WTC11 (cell line): ENCODE measurements at regions not wholly inside any gene's neighbourhood (a gene's known extent, or its start where the extent isn't known, plus 50 kb on each side); places are given as distances from the start of the nearest gene placed in this dataset.

Source experiments
- ATAC-seq: fragments of 200-7000 bp; cut with Tn5 transposase; 2 replicates; pipeline ENCODE4 v1.10.0; 2021; ENCODE audit warnings: mild to moderate bottlenecking, moderate library complexity
- CTCF ChIA-PET: fragments of 300-600 bp; sonication (Branson Sonifier 250); formaldehyde crosslinking; loops from one replicate; lab custom pipeline; 2021; ENCODE audit warnings: antibody characterized with exemption; lab: Charles Lee
- POLR2A ChIA-PET: fragments of 350-600 bp; sonication (Branson Sonifier 250); formaldehyde crosslinking; loops from one replicate; lab custom pipeline; 2021; ENCODE audit warnings: antibody characterized with exemption; lab: Charles Lee
- DNase-seq: peaks from one replicate; pipeline ENCODE4 v3.0.0; 2021; ENCODE audit warnings: low spot score
- H3K27ac Mint-ChIP-seq: 2 replicates; pipeline ENCODE4 v1.8.0; 2021; ENCODE audit warnings: mixed read lengths
- H3K27me3 Mint-ChIP-seq: 2 replicates; pipeline ENCODE4 v1.8.0; 2021; ENCODE audit warnings: low read depth, mild to moderate bottlenecking, moderate library complexity, mixed read lengths
- H3K36me3 Mint-ChIP-seq: 2 replicates; pipeline ENCODE4 v1.8.0; 2021; ENCODE audit warnings: mixed read lengths
- H3K4me1 Mint-ChIP-seq: 2 replicates; pipeline ENCODE4 v1.8.0; 2022; ENCODE audit warnings: mixed read lengths
- H3K4me3 Mint-ChIP-seq: 2 replicates; pipeline ENCODE4 v1.8.0; 2021; ENCODE audit warnings: mild to moderate bottlenecking, moderate library complexity, mixed read lengths
- H3K9me3 Mint-ChIP-seq: 2 replicates; pipeline ENCODE4 v1.8.0; 2021; ENCODE audit warnings: mixed read lengths
- ATF1 ChIP-seq: sonication (generic); formaldehyde crosslinking; IDR thresholded peaks from 2 replicates; pipeline ENCODE4 v1.8.1; 2023; ENCODE audit warnings: mild to moderate bottlenecking, moderate library complexity, missing genetic modification reagents
- CREB1 ChIP-seq: sonication (generic); formaldehyde crosslinking; IDR thresholded peaks from 2 replicates; pipeline ENCODE4 v1.8.0; 2023; ENCODE audit warnings: mild to moderate bottlenecking, missing genetic modification reagents
- ETV6 ChIP-seq: sonication (generic); formaldehyde crosslinking; IDR thresholded peaks from 2 replicates; pipeline ENCODE4 v1.8.1; 2022; ENCODE audit warnings: mild to moderate bottlenecking, missing genetic modification reagents
- FOXJ3 ChIP-seq: sonication (generic); formaldehyde crosslinking; IDR thresholded peaks from 2 replicates; pipeline ENCODE4 v1.9.0; 2021; ENCODE audit warnings: missing genetic modification reagents, mild to moderate bottlenecking, borderline replicate concordance
- FOXK1 ChIP-seq: sonication (generic); formaldehyde crosslinking; IDR thresholded peaks from 2 replicates; pipeline ENCODE4 v1.8.0; 2022; ENCODE audit warnings: mild to moderate bottlenecking, moderate library complexity, missing genetic modification reagents
- GABPB1 ChIP-seq: sonication (generic); formaldehyde crosslinking; IDR thresholded peaks from 2 replicates; pipeline ENCODE4 v1.8.1; 2023; ENCODE audit warnings: mild to moderate bottlenecking, missing genetic modification reagents
- IRF2 ChIP-seq: sonication (generic); formaldehyde crosslinking; IDR thresholded peaks from 2 replicates; pipeline ENCODE4 v1.8.0; 2022; ENCODE audit warnings: low read depth, missing genetic modification reagents, borderline replicate concordance
- JUN ChIP-seq: sonication (generic); formaldehyde crosslinking; IDR thresholded peaks from 2 replicates; pipeline ENCODE4 v1.8.0; 2023; ENCODE audit warnings: mild to moderate bottlenecking, missing genetic modification reagents
- KAT7 ChIP-seq: sonication (generic); formaldehyde crosslinking; IDR thresholded peaks from 2 replicates; pipeline ENCODE4 v1.8.1; 2023; ENCODE audit warnings: missing genetic modification reagents, mild to moderate bottlenecking, borderline replicate concordance
- MLX ChIP-seq: sonication (generic); formaldehyde crosslinking; IDR thresholded peaks from 2 replicates; pipeline ENCODE4 v1.8.1; 2023; ENCODE audit warnings: mild to moderate bottlenecking, missing genetic modification reagents, moderate library complexity
- MXD4 ChIP-seq: fragments of 250-450 bp; sonication (Bioruptor Pico); IDR thresholded peaks from 2 replicates; pipeline ENCODE4 v1.8.0; 2021; ENCODE audit warnings: mild to moderate bottlenecking, moderate library complexity, borderline replicate concordance
- MYBL2 ChIP-seq: sonication (generic); formaldehyde crosslinking; IDR thresholded peaks from 2 replicates; pipeline ENCODE4 v1.8.1; 2023; ENCODE audit warnings: mild to moderate bottlenecking, moderate library complexity, missing genetic modification reagents
- NFYB ChIP-seq: sonication (generic); formaldehyde crosslinking; conservative IDR thresholded peaks from 2 replicates; pipeline ENCODE4 v1.8.0; 2022; ENCODE audit warnings: low read depth, missing genetic modification reagents
- NR3C1 ChIP-seq: sonication (generic); formaldehyde crosslinking; conservative IDR thresholded peaks from 2 replicates; pipeline ENCODE4 v1.8.1; 2023; ENCODE audit warnings: low read depth, mild to moderate bottlenecking, missing genetic modification reagents
- SMAD3 ChIP-seq: sonication (generic); formaldehyde crosslinking; IDR thresholded peaks from 2 replicates; pipeline ENCODE4 v1.8.0; 2022; ENCODE audit warnings: missing genetic modification reagents, mild to moderate bottlenecking, borderline replicate concordance
- USF1 ChIP-seq: sonication (generic); formaldehyde crosslinking; IDR thresholded peaks from 2 replicates; pipeline ENCODE4 v1.8.0; 2022; ENCODE audit warnings: mild to moderate bottlenecking, missing genetic modification reagents
- ZNF138 ChIP-seq: sonication (generic); formaldehyde crosslinking; conservative IDR thresholded peaks from 2 replicates; pipeline ENCODE4 v1.8.1; 2022; ENCODE audit warnings: mild to moderate bottlenecking, moderate library complexity, missing genetic modification reagents
- ZNF317 ChIP-seq: sonication (generic); formaldehyde crosslinking; IDR thresholded peaks from 2 replicates; pipeline ENCODE4 v1.8.1; 2023; ENCODE audit warnings: low read depth, mild to moderate bottlenecking, moderate library complexity, missing genetic modification reagents, borderline replicate concordance
- ZNF396 ChIP-seq: fragments of 250-450 bp; sonication (Bioruptor Pico); IDR thresholded peaks from 2 replicates; pipeline ENCODE4 v1.8.0; 2021; ENCODE audit warnings: mild to moderate bottlenecking, moderate library complexity, borderline replicate concordance
- ZNF423 ChIP-seq: fragments of 250-450 bp; sonication (Bioruptor Pico); IDR thresholded peaks from 2 replicates; pipeline ENCODE4 v2.1.2; 2022; ENCODE audit warnings: mild to moderate bottlenecking, moderate library complexity
- TF ChIP-seq, protein P1 (sequence below): sonication (generic); formaldehyde crosslinking; IDR thresholded peaks from 2 replicates; pipeline ENCODE4 v1.8.1; 2022; ENCODE audit warnings: low read depth, missing genetic modification reagents, borderline replicate concordance
- TF ChIP-seq, protein P2 (sequence below): sonication (generic); formaldehyde crosslinking; IDR thresholded peaks from 2 replicates; pipeline ENCODE4 v1.8.0; 2023; ENCODE audit warnings: missing genetic modification reagents
- TF ChIP-seq, protein P3 (sequence below): sonication (generic); formaldehyde crosslinking; IDR thresholded peaks from 2 replicates; pipeline ENCODE4 v1.8.1; 2022; ENCODE audit warnings: missing genetic modification reagents, borderline replicate concordance
- TF ChIP-seq, protein P4 (sequence below): fragments of 250-450 bp; sonication (Bioruptor Pico); IDR thresholded peaks from 2 replicates; pipeline ENCODE4 v1.9.0; 2021; ENCODE audit warnings: mild to moderate bottlenecking

DNA sequence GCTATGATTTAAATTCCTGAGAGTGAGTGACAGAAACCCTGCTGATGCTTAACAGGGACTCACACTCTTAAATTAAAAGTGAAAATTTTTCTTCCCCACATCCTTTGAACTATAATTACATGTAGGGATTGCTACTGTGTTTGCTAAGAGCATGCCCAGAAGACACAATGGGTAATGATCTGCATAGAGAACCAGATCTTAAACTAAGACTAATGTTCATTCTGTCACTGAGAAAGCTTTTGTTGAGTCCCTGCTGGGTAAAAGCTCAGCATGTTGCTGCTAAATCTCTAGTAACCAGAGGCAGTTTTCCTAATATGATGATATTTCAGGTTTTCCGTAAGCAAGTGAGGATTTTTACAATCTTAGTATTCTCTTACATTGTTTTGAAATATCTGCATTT is 424.8 kb upstream of the SMC2 start:
- Mint-ChIP-seq H3K27ac (no peak overlapping the region), H3K27me3 (no peaks in the 10 kb centered on the region), H3K9me3 (no peaks in the 10 kb centered on the region), H3K4me1 (no peaks in the 10 kb centered on the region), H3K36me3 (no peaks in the 10 kb centered on the region), H3K4me3 (no peak overlapping the region)
- ATAC-seq (no peak), DNase-seq (no peak)
- ChIA-PET CTCF (no interaction called here), POLR2A (no interaction called here)
- TF ChIP-seq KAT7 (CRISPR knock-in tag) (no peak), MYBL2 (CRISPR knock-in tag) (no peak), MLX (CRISPR knock-in tag) (no peak), MXD4 (CRISPR knock-in tag) (no peak), GABPB1 (CRISPR knock-in tag) (no peak), ATF1 (CRISPR knock-in tag) (no peak), ETV6 (CRISPR knock-in tag) (no peak)
- TF ChIP-seq, protein P1, sequence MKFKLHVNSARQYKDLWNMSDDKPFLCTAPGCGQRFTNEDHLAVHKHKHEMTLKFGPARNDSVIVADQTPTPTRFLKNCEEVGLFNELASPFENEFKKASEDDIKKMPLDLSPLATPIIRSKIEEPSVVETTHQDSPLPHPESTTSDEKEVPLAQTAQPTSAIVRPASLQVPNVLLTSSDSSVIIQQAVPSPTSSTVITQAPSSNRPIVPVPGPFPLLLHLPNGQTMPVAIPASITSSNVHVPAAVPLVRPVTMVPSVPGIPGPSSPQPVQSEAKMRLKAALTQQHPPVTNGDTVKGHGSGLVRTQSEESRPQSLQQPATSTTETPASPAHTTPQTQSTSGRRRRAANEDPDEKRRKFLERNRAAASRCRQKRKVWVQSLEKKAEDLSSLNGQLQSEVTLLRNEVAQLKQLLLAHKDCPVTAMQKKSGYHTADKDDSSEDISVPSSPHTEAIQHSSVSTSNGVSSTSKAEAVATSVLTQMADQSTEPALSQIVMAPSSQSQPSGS (CRISPR knock-in tag), result no peak
- TF ChIP-seq, protein P2, sequence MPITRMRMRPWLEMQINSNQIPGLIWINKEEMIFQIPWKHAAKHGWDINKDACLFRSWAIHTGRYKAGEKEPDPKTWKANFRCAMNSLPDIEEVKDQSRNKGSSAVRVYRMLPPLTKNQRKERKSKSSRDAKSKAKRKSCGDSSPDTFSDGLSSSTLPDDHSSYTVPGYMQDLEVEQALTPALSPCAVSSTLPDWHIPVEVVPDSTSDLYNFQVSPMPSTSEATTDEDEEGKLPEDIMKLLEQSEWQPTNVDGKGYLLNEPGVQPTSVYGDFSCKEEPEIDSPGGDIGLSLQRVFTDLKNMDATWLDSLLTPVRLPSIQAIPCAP (CRISPR knock-in tag), result no peak
- TF ChIP-seq, protein P3, sequence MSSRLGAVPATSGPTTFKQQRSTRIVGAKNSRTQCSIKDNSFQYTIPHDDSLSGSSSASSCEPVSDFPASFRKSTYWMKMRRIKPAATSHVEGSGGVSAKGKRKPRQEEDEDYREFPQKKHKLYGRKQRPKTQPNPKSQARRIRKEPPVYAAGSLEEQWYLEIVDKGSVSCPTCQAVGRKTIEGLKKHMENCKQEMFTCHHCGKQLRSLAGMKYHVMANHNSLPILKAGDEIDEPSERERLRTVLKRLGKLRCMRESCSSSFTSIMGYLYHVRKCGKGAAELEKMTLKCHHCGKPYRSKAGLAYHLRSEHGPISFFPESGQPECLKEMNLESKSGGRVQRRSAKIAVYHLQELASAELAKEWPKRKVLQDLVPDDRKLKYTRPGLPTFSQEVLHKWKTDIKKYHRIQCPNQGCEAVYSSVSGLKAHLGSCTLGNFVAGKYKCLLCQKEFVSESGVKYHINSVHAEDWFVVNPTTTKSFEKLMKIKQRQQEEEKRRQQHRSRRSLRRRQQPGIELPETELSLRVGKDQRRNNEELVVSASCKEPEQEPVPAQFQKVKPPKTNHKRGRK, result no peak

GRCh38 chr9:103674271-103674670 is 419.8 kb upstream of the SMC2 start:
- Mint-ChIP-seq H3K27me3 (no peaks in the 10 kb centered on the region), H3K4me1 (no peaks in the 10 kb centered on the region), H3K36me3 (no peaks in the 10 kb centered on the region), H3K4me3 (no peak overlapping the region), H3K9me3 (no peaks in the 10 kb centered on the region), H3K27ac (no peak overlapping the region)
- ATAC-seq (no peak), DNase-seq (no peak)
- TF ChIP-seq, protein P4, sequence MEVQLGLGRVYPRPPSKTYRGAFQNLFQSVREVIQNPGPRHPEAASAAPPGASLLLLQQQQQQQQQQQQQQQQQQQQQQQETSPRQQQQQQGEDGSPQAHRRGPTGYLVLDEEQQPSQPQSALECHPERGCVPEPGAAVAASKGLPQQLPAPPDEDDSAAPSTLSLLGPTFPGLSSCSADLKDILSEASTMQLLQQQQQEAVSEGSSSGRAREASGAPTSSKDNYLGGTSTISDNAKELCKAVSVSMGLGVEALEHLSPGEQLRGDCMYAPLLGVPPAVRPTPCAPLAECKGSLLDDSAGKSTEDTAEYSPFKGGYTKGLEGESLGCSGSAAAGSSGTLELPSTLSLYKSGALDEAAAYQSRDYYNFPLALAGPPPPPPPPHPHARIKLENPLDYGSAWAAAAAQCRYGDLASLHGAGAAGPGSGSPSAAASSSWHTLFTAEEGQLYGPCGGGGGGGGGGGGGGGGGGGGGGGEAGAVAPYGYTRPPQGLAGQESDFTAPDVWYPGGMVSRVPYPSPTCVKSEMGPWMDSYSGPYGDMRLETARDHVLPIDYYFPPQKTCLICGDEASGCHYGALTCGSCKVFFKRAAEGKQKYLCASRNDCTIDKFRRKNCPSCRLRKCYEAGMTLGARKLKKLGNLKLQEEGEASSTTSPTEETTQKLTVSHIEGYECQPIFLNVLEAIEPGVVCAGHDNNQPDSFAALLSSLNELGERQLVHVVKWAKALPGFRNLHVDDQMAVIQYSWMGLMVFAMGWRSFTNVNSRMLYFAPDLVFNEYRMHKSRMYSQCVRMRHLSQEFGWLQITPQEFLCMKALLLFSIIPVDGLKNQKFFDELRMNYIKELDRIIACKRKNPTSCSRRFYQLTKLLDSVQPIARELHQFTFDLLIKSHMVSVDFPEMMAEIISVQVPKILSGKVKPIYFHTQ (CRISPR knock-in tag), result no peak
- no peak for TF ChIP-seq NR3C1 (CRISPR knock-in tag)
- no peak for TF ChIP-seq ZNF317 (CRISPR knock-in tag)
- TF ChIP-seq NFYB, result no peak
- no peak for TF ChIP-seq ATF1 (CRISPR knock-in tag)
- no peak for TF ChIP-seq FOXK1 (CRISPR knock-in tag)
- TF ChIP-seq KAT7 (CRISPR knock-in tag), result no peak
- no peak for TF ChIP-seq ZNF423 (CRISPR knock-in tag)
- TF ChIP-seq, protein P1 (CRISPR knock-in tag), result no peak
- TF ChIP-seq SMAD3, result no peak
- no peak for TF ChIP-seq GABPB1 (CRISPR knock-in tag)
- TF ChIP-seq ZNF138 (CRISPR knock-in tag), result no peak
- no peak for TF ChIP-seq IRF2 (CRISPR knock-in tag)
- no peak for TF ChIP-seq JUN (CRISPR knock-in tag)
- TF ChIP-seq USF1, result no peak
- TF ChIP-seq FOXJ3 (CRISPR knock-in tag), result no peak
- TF ChIP-seq ZNF396 (CRISPR knock-in tag), result no peak
- no peak for TF ChIP-seq CREB1 (CRISPR knock-in tag)
- ChIA-PET CTCF (no interaction called here), POLR2A (no interaction called here)
